ENCODE measurements at regions not wholly inside any gene's neighbourhood (a gene's known extent, or its start where the extent isn't known, plus 50 kb on each side); places are given as distances from the start of the nearest gene placed in this dataset.

DNA sequence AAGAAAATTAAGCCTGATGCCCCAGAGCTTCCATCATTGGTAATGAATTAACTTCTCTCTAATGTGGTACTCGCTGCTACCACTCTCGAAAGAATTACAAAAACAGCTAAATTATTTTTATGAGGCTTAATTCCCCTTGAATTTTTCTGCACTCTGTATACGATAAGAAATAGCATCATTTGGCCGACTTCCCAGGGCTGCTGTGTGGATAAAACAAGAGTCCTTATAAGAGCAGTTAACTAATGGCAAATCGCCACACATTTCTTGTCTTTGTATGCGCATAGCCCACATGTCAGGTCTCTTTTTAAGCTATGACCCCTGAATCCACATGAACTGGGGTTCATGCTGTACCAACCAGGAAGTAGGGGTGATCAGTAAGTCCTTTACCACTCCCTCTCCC, 668.4 kb downstream of the TMEM182 start:
- no peaks in the 10 kb centered on the region for H3K4me1 ChIP-seq (ENCODE audit: insufficient read depth, low read length)
- DNase-seq (no peak), ATAC-seq (ENCODE audit: poor library complexity) (no peak)
- peaks cover 8% of the 10 kb centered on the region for H3K9me3 Mint-ChIP-seq
- no peaks in the 10 kb centered on the region for H3K27me3 Mint-ChIP-seq
- no peaks in the 10 kb centered on the region for H3K27me3 ChIP-seq (ENCODE audit: control insufficient read depth in 1 of 2, insufficient read depth in 2 of 2, low read length in 2 of 2)
- peaks cover 0 to 13% of the 10 kb centered on the region in 2 experiments for H3K9me3 ChIP-seq (ENCODE audit: control insufficient read depth in 1 of 2, insufficient read depth in 1 of 2, low read length in 2 of 2)
- no peak overlapping the region for H3K27ac Mint-ChIP-seq
- CTCF ChIA-PET: no interaction called here
- POLR2A ChIA-PET: no interaction called here
- H3K36me3 ChIP-seq (ENCODE audit: insufficient read depth, low read length): no peaks in the 10 kb centered on the region
- no peak overlapping the region for H3K27ac ChIP-seq (ENCODE audit: low read depth in 1 of 2, low read length in 2 of 2)
- TF ChIP-seq, protein P1, sequence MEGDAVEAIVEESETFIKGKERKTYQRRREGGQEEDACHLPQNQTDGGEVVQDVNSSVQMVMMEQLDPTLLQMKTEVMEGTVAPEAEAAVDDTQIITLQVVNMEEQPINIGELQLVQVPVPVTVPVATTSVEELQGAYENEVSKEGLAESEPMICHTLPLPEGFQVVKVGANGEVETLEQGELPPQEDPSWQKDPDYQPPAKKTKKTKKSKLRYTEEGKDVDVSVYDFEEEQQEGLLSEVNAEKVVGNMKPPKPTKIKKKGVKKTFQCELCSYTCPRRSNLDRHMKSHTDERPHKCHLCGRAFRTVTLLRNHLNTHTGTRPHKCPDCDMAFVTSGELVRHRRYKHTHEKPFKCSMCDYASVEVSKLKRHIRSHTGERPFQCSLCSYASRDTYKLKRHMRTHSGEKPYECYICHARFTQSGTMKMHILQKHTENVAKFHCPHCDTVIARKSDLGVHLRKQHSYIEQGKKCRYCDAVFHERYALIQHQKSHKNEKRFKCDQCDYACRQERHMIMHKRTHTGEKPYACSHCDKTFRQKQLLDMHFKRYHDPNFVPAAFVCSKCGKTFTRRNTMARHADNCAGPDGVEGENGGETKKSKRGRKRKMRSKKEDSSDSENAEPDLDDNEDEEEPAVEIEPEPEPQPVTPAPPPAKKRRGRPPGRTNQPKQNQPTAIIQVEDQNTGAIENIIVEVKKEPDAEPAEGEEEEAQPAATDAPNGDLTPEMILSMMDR (IDR thresholded peaks at IDR 0.05): no peak
- H3K36me3 Mint-ChIP-seq (ENCODE audit: low read depth): no peaks in the 10 kb centered on the region
- intact Hi-C loops (cut with DNase I, micrococcal nuclease): no loop called here
- no peak overlapping the region for H3K4me3 Mint-ChIP-seq
- no peaks in the 10 kb centered on the region for H3K4me1 Mint-ChIP-seq (ENCODE audit: low read depth)
- no peak overlapping the region for H3K4me3 ChIP-seq (ENCODE audit: low read length)

DNA sequence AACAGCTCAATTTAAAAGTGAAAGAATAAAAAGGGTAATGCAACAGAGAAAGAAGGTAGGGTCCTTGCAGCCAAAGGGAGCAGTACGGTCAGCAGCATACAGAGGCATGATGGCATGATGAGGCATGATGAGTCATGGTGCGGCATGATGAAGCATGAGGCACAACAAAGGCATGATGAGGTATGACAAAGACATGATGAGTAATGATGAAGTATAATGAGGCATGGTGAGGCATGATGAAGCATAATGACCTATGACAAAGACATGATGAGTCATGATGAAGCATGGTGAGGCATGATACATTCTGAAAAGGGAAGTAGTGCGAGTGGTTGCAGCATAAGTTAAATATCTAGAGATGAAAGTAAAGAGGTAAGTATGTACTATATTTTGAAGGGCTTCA, 673.2 kb downstream of the TMEM182 start:
- Histone ChIP-seq H3K36me3 (ENCODE audit: insufficient read depth, low read length) (no peaks in the 10 kb centered on the region), H3K27me3 (ENCODE audit: control insufficient read depth in 1 of 2, insufficient read depth in 2 of 2, low read length in 2 of 2) (no peaks in the 10 kb centered on the region), H3K9me3 (ENCODE audit: control insufficient read depth in 1 of 2, insufficient read depth in 1 of 2, low read length in 2 of 2) (peaks cover 0 to 5% of the 10 kb centered on the region in 2 experiments), H3K27ac (ENCODE audit: low read depth in 1 of 2, low read length in 2 of 2) (no peak overlapping the region), H3K4me1 (ENCODE audit: insufficient read depth, low read length) (no peaks in the 10 kb centered on the region), H3K4me3 (ENCODE audit: low read length) (no peak overlapping the region)
- no peaks in the 10 kb centered on the region for H3K4me1 Mint-ChIP-seq (ENCODE audit: low read depth)
- DNase-seq: no peak
- ATAC-seq (ENCODE audit: poor library complexity): no peak
- H3K27ac Mint-ChIP-seq: no peak overlapping the region
- intact Hi-C loops (cut with DNase I, micrococcal nuclease): no loop called here
- H3K4me3 Mint-ChIP-seq: no peak overlapping the region
- H3K9me3 Mint-ChIP-seq: peaks cover 2% of the 10 kb centered on the region
- no peaks in the 10 kb centered on the region for H3K36me3 Mint-ChIP-seq (ENCODE audit: low read depth)
- CTCF ChIA-PET: no interaction called here
- TF ChIP-seq, protein P1 (IDR thresholded peaks at IDR 0.05): no peak
- POLR2A ChIA-PET: no interaction called here
- no peaks in the 10 kb centered on the region for H3K27me3 Mint-ChIP-seq

GRCh38 chr2:103437161-103437560, 675.3 kb downstream of the TMEM182 start:
- H3K9me3 Mint-ChIP-seq: peaks cover 2% of the 10 kb centered on the region
- Histone ChIP-seq H3K36me3 (ENCODE audit: insufficient read depth, low read length) (no peaks in the 10 kb centered on the region), H3K27ac (ENCODE audit: low read depth in 1 of 2, low read length in 2 of 2) (no peak overlapping the region), H3K4me1 (ENCODE audit: insufficient read depth, low read length) (no peaks in the 10 kb centered on the region), H3K4me3 (ENCODE audit: low read length) (no peak overlapping the region), H3K9me3 (ENCODE audit: control insufficient read depth in 1 of 2, insufficient read depth in 1 of 2, low read length in 2 of 2) (peaks cover 0 to 3% of the 10 kb centered on the region in 2 experiments), H3K27me3 (ENCODE audit: control insufficient read depth in 1 of 2, insufficient read depth in 2 of 2, low read length in 2 of 2) (no peaks in the 10 kb centered on the region)
- CTCF ChIA-PET: no interaction called here
- intact Hi-C loops (cut with DNase I, micrococcal nuclease): no loop called here
- no peaks in the 10 kb centered on the region for H3K4me1 Mint-ChIP-seq (ENCODE audit: low read depth)
- H3K36me3 Mint-ChIP-seq (ENCODE audit: low read depth): no peaks in the 10 kb centered on the region
- POLR2A ChIA-PET: no interaction called here
- no peak for DNase-seq
- H3K27me3 Mint-ChIP-seq: no peaks in the 10 kb centered on the region
- no peak for ATAC-seq (ENCODE audit: poor library complexity)
- H3K4me3 Mint-ChIP-seq: no peak overlapping the region
- no peak overlapping the region for H3K27ac Mint-ChIP-seq
- TF ChIP-seq, protein P1 (IDR thresholded peaks at IDR 0.05): no peak

All from CD4-positive, alpha-beta T cell (primary cell).